Stimulated activated CD4-positive, alpha-beta T cell treated with anti-CD3 and anti-CD28 coated beads, Interleukin-4, amount 100 ng/mL, for 24 hours (primary cell): ENCODE measurements at regions not wholly inside any gene's neighbourhood (a gene's known extent, or its start where the extent isn't known, plus 50 kb on each side); places are given as distances from the start of the nearest gene placed in this dataset.
"Not testable (repeated sequence)": the region's sequence is repeated elsewhere in the genome, so short reads cannot be mapped to it uniquely, and the experiment has no call there.

Experiments used
- DNase-seq: peaks from one replicate; pipeline ENCODE4 v3.0.0-alpha.2; 2020

DNA sequence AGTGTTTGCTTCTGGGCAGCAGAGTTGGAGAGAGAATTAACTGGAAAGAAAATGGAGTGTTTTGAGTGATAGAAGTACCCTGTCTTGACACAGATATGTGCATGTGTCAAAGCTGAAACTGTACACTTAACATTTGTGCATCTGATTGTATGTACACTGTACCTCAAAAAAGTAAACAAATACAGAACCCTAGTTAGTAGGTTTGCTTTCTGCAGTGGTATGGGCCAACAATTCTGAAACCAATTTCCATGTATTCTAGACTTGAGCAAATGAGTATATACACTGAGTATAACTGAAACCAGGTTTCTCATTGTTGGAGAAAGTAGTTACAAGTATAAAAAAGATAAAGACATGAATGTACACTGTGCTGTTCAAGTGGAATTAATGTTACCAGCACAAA lies 52.4 kb downstream of the ELAPOR2 start:
- DNase-seq: no peak

DNA sequence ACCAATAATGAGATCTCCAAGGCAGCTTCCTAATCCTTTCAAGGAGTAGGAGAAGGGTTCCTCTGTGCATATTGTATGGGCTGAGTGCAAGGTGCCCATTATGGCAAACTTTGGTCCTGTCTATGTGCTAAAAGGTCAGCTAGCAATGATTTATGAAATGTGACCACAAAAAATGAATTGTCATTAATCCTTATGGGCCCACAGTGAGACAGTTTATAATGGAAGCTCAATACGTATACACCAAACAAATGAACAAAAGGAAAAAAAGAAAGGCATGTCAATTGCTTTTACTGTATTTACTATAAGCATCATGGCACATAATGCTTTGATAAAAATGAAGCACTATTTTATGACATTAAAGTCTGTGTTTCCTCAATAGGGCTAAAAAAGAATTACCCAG lies 54.5 kb downstream of the ELAPOR2 start:
- DNase-seq: no peak

DNA sequence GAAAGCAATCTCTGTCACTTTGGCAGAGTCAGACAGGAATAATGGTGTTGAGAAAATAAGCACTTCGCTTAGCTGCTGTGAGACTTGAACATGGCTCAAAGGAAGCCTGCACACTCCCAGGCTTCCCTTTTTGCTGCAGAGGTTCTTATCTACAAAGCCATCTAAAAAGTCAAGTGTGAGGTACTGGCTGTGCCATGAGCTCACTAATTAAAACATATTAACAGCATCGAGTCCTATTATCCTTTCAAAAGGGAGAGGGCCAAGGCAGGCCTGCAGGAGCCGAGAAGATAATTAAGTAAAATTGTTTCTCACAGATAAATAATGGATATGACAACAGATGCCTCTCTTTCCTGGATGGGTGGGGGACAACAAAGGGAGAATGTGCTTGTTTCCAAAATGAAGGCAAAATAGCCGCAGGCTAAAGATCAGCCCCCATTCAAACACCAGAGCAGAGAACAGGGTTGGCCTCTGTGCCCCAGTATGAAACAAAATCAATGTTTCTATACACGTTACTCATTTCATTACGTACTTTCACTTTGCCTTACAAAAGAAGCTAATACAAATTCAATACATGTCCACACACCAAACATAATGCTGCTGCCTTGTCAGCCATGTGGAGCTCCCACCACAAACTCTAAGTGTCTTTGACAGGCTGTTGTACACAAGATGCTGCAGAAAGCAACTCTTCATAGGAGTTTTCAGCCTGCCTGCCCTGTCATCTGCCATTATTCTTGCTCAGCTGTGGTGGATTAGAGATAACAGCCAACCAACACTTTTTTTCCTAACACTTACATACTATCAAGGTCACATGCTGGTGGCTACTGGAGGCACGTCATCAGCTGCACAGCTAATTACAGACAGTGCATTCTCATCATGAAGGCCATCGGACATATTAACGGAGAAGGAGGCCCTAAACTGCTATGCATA lies 55.3 kb downstream of the ELAPOR2 start:
- no peak for DNase-seq

DNA sequence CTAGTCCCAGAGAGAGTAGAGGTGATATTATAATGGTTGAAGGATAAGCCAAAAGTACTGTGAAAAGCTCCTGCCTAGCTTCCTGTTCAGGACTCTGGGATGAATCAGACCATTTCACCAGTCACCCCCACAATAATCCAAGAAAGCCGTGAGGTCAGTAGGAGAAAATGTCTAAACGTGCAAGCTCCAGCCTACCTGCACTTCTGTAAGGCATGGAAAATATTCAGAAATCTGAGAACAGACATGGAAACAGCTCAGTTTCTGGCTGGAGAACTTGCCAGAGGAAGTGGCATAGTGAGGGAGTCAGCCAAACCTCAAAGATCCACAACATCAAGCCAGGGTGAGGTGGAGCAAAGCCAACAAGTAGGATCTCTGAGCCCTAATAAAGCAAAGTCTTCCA lies 58.2 kb downstream of the ELAPOR2 start:
- no peak for DNase-seq

DNA sequence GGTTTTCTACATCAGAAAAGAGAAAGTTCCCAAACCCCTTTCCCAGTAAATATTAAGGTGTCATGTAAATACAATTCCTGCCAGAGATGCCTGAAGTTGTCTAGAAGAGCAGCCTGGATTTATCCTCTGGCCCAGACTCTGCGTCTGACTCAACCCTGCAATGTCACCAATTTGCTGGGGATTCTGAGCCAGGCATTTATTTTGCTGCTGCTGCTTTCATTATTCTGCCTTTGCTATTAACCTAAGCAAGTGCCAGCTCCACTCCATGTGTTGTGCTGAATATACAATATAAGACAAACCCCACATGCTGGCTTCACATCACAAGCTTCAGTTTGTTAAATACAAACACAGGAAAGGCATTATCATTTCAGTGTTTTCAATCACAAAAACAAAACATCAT lies 59.1 kb downstream of the ELAPOR2 start:
- no peak for DNase-seq

DNA sequence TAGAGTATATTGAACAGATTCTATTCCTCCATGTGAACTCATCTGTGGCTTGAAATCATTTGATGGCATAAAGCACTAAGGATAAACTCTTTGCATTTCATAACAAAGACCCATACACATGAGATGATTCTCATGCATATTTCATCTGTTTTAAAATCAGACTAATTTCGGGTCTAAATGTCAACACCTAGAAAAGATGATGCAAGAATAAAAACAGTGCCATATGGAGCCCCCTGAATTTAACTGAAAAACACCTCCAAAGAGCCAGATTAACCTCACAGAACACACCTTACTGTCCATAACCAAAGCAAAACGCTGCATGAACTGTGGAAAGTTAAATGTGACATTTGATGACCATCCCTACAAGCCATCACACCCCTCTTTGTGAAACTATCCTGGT lies 59.7 kb downstream of the ELAPOR2 start:
- no peak for DNase-seq

DNA sequence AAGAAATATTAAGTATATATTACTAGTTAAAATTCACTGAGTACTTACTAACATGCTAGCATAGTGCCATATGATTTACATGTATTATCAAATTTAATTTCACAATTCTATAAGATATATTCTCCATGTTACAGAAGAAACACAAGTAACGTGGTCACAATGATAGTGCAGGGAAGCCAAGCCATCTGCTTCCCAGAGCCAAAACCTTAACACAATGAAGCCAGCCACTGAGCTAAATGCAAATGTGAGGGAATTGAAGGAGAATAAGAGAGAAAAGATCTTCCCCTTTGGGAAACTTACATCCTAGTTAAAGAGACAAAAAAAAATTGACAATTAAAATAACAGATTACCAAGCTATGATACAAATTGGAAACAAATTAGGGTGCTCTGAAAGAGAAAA lies 63.6 kb downstream of the ELAPOR2 start:
- no peak for DNase-seq

DNA sequence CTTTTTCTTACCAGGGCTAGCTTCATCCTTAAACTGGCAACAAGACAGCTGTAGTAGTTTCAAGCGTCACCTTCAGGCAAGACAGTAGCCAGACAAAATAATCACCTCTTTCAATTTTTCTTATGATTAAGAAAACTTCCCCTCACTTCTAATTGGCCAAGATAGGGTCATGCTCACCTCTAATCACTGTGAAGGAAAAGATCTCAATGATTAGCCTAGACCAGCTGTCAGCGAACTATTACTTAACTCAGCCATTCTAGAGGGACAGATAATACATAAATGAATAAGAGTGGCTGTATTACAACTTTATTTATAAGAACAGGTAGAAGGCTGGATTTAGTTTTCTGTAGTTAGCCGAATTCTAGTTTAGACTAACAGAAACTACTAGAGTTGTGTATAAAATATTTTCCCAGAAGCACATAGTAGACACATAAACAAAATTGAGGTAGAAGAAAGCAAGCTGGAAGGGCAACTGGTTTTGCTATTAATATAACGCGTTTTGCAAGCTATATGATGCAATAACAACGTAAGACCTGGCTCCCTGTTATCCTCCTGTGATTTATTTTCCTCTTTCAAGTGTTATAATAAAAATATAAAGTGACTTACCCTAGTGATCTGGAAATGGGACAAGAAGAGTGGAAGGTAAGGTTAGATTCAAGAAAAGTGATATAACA lies 64.3 kb downstream of the ELAPOR2 start:
- DNase-seq: no peak

DNA sequence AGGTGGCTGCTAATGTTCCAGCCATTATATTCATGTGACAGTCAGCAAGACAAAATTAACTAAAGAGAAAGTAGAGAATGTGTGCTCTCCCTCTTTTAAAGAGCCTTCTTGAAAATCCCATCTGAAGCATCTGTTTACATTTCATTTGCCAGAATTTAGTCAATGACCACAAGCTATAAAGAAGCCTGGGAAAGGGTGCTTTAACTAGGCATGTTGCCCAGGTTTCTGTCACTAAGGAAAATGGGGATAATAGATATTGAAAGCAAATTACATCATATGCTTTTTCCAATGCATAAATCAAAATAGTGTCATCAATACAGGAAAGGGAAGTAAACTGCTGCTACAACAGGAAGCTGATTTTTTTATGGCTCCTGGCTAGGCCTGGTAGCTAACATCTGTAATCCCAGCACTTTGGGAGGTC lies 67.7 kb downstream of the ELAPOR2 start:
- no peak for DNase-seq

DNA sequence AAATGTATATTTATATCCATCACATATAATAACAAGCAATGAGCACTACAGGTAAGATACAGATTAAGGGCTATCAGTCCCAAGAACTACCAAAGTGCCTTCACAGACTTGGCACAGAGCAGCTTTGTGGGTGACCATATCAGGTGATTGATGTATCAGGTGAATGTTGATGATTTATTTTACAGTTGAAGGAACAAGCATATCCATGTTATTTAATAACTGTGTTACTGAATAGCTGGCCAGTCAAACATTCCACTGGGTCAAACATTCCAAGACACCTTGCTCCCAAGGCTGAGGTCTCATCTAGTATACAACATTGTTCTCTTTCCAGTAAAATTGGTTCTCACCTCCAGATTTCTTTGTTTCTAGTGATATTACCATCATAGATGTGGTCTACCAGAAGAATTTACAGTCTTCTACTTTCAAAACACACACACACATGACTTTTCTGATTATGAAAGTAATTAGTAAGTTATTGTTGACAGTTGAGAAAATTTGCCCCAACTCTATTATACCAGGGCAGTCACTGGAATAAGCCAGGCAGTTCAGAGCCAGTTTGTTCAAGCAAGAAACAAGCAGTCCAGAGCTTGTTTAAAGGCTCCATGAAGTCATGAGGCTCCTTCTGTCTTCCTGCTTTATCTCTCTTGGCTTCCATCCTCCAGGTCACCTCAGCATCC lies 68.2 kb downstream of the ELAPOR2 start:
- no peak for DNase-seq

DNA sequence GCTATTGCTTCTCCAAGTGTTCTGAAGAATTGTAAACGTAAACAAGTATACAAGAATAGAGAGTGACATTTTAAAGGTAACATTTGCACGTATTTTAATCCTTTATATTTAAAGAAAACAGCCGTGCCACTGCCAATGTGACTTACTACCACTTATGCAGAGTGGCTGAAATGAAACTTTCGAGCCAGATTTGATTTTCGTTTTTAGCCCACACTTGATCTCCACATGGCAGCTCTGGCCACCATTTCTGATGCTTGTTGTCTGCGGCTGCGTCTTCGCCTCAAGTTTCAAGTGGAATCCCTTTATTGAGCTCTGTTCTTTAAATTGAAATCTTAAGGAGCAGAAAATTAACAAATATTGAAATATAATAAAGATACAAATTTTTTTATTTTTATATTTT lies 70.0 kb downstream of the ELAPOR2 start:
- no peak for DNase-seq

DNA sequence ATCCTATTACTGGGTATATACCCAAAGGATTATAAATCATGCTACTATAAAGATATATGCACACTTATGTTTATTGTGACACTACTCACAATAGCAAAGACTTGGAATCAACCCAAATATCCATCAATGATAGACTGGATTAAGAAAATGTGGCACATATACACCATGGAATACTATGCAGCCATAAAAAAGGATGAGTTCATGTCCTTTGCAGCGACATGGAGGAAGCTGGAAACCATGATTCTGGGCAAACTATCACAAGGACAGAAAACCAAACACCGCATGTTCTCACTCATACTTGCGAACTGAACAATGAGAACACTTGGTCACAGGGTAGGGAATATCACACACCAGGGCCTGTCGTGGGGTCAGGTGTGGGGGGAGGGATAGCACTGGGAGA lies 71.6 kb downstream of the ELAPOR2 start:
- not testable (repeated sequence) for DNase-seq

DNA sequence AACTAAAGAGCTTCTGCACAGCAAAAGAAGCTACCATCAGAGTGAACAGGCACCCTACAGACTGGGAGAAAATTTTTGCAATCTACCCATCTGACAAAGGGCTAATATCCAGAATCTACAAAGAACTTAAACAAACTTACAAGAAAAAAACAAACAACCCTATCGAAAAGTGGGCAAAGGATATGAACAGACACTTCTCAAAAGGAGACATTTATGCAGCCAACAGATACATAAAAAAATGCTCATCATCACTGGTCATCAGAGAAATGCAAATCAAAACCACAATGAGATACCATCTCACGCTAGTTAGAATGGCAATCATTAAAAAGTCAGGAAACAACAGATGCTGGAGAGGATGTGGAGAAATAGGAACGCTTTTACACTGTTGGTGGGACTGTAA lies 72.1 kb downstream of the ELAPOR2 start:
- DNase-seq: not testable (repeated sequence)

DNA sequence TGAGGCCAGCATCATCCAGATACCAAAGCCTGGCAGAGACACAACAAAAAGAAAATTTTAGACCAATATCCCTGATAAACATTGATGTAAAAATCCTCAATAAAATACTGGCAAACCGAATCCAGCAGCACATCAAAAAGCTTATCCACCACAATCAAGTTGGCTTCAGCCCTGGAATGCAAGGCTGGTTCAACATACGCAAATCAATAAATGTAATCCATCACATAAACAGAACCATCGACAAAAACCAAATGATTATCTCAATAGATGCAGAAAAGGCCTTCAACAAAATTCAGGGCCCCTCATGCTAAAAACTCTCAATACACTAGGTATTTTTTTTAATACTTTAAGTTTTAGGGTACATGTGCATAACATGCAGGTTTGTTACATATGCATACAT lies 74.1 kb downstream of the ELAPOR2 start:
- DNase-seq: not testable (repeated sequence)

DNA sequence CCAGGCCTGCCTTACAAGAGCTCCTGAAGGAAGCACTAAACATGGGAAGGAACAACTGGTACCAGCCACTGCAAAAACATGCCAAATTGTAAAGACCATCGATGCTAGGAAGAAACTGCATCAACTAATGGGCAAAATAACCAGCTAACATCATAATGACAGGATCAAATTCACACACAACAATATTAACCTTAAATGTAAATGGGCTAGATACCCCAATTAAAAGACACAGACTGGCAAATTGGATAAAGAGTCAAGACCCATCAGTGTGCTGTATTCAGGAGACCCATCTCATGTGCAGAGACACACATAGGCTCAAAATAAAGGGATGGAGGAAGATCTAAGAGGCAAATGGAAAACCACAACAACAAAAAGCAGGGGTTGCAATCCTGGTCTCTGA lies 75.8 kb downstream of the ELAPOR2 start:
- not testable (repeated sequence) for DNase-seq

DNA sequence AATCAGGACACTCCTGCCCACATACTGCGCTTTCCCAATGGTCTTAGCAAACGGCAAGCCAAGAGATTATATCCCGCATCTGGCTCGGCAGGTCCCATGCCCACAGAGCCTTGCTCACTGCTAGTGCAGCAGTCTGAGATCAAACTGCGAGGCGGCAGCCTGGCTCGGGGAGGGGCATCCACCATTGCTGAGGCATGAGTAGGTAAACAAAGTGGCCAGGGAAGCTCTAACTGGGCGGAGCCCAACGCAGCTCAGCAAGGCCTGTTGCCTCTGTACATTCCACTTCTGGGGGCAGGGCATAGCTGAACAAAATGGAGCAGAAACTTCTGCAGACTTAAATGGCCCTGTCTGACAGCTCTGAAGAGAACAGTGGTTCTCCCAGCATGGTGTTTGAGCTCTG lies 77.5 kb downstream of the ELAPOR2 start:
- not testable (repeated sequence) for DNase-seq

DNA sequence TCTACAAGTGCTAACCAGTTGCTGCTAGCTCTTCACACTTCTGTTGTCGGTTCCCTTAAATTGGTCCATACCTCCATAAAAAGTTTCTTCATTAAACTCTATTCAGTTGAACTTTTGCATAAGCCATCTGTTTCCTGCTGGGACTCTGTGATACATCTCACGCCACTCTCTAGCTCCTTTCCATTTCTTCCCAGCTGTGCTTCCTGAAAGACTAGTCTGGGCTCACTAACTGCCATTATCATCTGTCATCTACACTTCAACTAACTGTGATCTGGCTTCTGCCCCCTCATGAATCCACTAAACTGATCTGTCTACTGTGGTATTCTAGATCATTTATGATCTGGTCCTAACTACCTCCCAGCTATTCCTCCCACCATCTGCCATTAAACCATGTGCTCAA lies 78.3 kb downstream of the ELAPOR2 start:
- no peak for DNase-seq

DNA sequence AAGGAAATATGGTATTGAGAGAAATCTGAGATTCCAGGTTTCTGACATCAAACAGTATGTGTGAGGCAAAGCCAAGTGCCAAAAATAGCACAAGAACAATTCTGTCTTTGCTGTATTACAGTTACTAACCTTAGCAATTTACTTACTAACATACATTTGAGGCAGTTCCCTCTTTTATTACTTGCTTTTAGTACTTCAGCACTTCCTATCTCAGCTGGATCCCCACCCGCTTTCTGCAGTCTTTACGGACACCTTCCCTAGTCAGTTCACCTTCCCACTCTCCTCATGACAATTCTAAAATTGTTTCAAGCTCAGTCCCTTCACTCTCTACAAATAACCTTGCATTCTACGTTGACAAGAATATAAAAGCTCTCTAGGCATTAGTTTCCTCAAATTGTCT lies 79.2 kb downstream of the ELAPOR2 start:
- DNase-seq: no peak

DNA sequence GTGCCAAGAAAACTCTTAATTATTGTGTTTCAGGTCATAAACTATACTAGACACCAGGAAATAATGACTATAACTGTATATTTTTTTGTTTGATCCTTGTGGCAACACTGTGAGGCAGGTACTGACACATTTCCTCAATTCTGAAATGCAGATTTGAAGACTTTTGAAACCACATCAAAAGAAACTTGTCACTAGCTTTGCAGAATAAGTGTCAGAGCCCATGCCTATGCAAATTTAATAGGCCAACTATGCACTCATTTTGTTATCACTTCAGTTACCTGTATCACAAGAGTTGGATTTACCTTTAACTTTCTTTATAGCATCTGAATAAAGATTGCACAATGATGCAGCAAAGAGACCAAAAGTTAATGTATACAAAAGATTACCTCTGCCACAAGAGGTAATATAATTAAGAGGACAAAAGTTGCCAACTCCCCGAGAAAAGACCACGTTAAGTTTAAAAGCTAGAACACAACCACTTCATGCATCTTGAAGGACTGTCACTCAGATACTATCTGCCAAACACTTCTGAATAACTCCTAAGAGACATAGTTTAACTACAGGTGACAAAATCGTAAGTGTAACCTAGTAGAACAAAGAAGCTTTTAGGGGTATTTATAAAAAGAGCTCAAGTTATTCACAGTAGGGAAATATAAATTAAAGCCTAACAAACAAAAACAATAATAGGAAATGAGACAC lies 80.5 kb downstream of the ELAPOR2 start:
- DNase-seq: peak; percentile 24

DNA sequence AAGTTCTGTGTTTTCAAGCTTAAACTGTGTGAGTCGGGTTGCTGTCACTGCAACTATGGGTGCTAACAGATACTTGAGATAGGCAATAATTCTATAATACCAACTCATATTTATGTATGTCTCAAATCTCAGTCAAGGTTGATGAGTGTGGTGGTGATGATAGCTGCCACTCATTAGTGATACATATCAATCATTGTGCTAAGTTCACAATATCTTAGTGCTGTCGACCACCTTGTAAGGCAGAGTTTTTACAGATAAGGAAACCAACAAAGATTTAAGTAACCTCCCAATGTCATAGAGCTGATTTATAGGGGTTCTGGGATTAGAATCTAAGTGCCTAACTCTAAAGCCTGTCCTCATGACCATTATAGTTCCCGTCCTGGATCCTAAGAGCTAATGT lies 82.5 kb downstream of the ELAPOR2 start:
- no peak for DNase-seq

DNA sequence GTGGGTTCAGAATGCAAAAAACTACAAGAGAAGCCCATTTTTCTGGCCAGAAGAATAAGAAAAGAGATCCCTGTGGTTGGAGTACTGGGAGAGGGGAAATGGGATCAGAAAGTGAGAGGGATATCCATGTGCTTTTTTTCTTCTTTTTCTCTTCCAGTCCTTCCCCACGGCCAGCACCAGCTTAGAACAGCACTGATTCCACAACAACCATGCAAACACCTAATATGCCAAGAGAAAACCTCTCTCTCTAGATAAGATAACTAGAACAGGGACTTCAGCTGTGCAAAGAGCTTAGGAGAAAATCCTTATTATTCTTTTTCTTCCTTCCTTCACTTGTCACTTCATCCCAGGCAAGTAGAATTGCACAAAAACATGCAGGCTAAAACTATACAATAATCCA lies 83.5 kb downstream of the ELAPOR2 start:
- DNase-seq: no peak

DNA sequence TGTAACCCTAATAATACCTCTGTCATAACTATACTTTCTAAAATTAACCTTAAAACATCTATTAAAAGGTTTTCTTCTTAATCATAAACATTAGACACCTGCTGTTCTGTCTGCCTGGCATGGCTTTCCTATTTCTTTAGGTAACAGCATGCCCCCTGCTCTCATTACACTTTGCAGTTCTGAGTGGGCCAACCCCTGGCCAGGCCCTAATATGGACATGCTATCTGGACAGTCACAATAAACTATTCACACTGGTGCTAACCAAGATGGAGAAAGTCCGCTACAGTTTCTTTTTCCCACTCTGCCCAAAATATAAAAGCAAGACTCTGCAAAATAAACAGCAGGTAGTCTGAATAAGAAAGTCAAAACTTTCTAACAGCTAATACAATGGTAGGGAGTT lies 84.0 kb downstream of the ELAPOR2 start:
- DNase-seq: no peak

DNA sequence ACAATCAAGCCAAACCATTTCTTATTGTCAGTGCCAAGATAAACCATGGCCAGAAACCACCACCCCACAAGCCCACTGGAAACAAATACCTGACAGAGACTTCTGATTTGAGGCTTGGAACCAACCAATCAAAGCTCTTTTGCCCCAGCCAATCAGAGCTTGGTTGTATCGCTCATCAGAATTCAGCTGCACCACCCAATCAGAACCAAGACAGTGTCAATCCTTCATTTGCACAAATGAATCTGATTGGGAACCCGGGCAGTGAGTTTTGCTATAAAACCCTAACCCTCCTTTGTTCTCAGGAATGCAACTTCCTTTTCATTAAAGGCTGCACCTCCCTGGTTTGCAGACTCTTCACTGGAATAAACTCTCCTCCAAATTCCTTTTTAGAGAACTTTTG lies 87.4 kb downstream of the ELAPOR2 start:
- no peak for DNase-seq
